HG03139 (cell line): ENCODE measurements at regions not wholly inside any gene's neighbourhood (a gene's known extent, or its start where the extent isn't known, plus 50 kb on each side); places are given as distances from the start of the nearest gene placed in this dataset.

Source experiments
- ATAC-seq: cut with Tn5 transposase; IDR thresholded peaks from one replicate; pipeline ENCODE4 v1.9.1; 2021; ENCODE audit not compliant: unreplicated experiment

DNA sequence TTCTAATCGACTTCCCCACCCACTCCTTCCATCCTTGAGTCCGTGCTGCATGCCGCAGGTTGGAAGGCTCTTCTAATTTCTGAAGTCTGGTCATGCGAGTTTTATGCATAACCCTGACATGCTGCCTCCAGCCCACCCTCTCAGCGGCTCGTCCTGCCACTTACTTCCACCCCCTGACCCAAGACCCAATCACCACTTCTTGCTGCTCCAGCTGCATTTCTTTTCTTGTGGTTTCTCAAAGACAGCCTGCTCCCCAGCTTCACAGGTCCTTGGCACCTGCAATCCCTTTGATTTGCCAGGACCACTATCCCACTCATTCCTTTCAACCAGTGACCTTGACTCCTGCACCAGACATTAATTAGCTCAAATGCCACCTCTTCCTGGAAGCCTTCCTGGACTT, 486.7 kb downstream of the VRK1 start:
- no peak for ATAC-seq

DNA sequence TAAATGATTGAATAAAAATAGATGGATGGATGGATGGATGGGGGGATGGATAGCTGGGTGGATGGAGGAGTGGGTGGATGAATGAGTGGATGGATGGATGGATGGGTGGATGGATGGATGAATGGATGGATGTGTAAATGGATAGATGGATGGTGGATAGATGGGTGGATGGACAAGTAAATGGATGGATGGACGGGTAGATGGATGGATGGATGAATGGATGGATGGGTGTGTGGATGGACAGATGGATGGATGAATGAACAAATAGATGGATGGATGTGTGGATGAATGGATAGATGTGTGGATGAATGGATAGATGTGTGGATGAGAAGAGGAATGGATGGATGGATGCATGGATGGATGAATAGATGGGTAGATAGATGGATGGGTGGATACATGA, 490.8 kb downstream of the VRK1 start:
- no peak for ATAC-seq

- ATAC-seq, result no peak
These were observed 492.9 kb downstream of the VRK1 start for GRCh38 chr14:97290065-97290464.

- ATAC-seq, result no peak
These were observed 493.8 kb downstream of the VRK1 start for GRCh38 chr14:97290977-97291376.

- no peak for ATAC-seq
These were observed 496.5 kb downstream of the VRK1 start for GRCh38 chr14:97293659-97294058.

DNA sequence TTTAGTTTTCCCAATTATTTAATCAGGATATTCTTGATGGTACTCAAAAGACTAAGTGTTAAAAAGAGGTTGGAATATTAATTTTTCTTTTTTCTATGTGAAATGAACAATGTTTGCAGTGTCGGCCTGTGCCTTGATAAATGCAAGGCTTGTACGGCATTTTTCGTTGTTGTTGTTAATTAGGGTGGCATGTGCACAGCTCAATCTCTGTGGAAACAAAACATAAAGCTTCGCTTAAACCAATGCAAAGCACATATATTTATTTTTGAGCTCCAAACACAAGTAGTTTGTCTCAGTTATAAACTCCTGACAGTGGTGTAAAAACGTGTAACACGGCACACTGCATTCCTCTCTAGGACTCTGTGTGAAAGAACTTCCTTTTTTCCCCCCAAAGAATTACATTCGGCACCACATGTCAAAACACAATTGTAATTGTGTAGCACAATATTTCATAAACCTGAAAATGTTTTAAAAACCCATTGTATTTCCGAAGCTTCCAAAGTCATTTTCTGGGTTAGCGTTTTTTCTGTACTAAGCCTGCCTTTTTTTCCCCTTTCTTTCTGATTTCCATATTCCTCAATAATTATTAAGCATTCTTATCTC, 498.0 kb downstream of the VRK1 start:
- no peak for ATAC-seq

DNA sequence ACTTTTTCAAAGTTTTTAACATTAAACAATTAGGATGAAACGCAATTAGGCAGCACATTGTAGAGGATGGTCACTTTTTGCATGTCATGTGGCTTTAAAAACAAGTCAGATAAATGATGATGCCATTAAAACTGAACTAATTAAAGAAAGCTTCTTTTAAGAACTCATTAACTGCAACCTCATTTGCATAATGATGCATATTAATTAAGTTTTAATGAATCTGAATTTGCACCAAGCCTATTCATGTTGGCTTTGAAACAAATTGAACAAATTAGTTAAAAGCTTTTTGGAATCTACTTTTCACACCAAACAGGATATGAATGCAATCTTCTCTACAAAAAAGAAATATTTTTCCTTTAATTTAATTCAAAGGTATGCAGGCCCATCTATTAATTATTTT, 499.0 kb downstream of the VRK1 start:
- no peak for ATAC-seq

GRCh38 chr14:97297100-97297499, 499.9 kb downstream of the VRK1 start:
- no peak for ATAC-seq

DNA sequence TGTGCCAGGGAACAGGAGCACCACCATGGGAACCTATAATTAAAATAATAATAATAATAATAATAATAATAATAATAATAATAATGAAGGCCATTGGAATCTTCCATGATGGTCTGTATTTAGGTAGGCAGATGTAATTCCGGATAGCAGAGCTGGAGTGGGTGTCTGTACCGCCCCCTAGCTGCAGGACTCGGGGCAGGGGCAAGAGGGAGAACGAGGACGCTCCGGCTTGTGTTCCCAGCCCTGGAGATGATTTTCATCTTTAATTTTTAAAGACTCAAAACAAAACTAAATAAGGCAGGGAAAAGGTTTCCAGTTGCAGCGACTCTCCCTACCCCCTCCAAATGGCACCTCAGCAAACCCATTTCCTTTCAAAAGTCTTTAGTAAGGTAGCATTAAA, 501.1 kb downstream of the VRK1 start:
- no peak for ATAC-seq

DNA sequence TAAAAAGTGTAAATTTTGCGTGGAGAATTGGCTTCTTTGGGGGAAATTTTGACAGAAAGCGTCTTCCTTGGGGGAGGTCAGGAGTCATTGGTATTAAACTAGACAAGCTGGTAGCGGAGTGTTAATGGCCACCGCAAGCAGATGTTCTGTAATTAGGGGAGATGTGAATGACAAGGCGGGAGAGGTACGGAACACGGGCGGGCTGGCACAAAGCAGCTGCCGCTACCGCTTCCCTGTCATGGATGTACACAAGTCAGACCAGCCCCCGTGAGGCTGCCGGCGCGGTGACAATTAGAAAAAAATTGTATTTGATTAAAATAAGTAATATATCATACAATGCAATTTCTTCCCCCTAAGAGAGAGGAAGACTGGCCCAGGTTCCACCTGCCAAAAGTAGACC, 501.6 kb downstream of the VRK1 start:
- no peak for ATAC-seq

DNA sequence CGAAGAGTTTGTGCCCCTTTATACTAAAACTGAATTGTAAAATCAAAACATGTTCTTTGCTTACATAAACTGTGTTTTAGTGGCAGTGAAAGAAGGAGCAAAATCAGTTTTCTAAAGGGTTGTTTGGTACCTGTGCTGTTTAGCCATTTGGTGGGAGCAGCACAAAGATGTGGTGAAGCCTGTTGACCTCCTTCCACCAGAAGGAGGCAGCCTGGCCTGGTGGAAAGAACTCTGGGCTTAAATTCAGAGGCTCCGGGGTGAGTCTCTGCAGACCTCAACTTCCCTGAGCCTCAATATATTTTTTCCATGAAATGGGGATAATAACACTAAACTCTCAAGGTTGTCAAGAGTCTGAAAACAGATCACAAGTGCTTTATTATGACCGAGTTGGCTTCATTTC, 502.5 kb downstream of the VRK1 start:
- no peak for ATAC-seq

- ATAC-seq, result no peak
These were observed 504.9 kb downstream of the VRK1 start for GRCh38 chr14:97301931-97302559.

- no peak for ATAC-seq
These were observed 509.1 kb downstream of the VRK1 start for GRCh38 chr14:97306133-97306759.

GRCh38 chr14:97306760-97307246, 509.6 kb downstream of the VRK1 start:
- no peak for ATAC-seq

DNA sequence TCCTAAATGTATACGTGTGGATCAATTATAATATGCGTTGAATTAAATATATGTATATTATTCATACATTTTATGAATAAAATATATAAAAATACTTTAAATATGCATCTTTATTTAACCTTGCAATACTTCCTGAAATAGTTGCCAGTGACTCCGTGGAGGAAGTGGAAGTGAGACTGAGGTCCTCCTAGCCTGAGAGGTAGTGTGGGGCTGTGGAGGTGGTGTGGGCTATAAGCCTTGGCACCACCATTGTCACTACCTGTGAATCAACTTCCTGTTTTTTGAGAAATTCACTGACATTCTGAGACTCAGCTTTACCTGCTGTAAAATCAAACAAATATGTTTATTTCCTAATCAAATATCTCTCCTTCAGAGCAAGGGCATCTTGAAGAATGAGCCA, 514.2 kb downstream of the VRK1 start:
- no peak for ATAC-seq

- no peak for ATAC-seq
These were observed 515.7 kb downstream of the VRK1 start for GRCh38 chr14:97312910-97313309.

DNA sequence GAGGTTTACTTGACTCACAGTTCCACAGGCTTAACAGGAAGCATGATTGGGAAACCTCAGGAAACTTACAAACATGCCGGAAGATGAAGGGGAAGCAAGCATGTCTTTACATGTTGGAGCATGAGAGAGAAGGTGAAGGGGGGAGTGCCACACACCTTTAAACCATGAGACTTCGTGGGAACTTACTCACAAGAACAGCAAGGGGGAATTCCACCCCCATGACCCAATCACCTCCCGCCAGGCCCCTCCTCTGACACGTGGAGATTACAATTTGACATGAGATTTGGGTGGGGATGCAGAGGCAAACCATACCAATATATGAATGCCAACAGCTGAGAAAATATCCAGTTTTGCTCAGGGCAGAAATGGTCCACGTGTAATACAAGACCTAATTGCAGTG, 518.6 kb downstream of the VRK1 start:
- no peak for ATAC-seq

DNA sequence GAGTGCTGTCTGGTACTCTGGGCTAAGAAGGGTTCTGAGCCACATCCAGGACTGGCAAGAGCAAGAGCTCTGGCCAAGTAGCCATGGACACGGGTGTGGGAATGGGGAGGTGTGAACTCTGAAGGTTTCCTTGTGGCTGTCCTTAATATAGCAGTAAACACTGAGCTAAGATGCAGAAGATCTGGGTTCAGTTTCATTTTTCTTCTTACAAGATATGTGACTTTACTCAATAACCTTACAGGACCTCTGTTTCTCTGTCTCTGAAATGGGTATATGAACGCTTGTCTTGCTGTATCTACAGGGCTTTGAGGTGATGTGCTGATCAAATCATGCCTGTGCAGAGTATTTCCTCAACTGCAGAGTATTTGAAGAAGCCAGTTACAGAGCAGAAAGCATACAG, 521.2 kb downstream of the VRK1 start:
- ATAC-seq, result no peak

DNA sequence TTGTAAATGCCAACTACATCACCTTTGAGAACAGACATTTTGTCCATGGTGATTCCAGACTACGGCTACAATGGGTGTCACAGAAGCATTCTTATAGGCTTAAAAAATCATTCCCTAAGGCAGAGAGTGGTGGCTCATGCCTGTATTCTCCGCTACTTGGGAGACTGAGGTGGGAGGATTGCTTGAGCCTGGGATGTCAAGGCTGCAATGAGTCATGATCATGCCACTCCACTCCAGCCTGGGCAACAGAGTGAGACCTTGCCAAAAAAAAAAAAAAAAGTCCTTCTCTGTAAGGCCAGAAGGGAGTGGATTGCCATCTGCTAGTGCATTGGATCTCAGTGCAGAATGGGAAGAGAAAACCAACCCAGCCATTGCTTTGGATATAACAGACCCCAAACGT, 522.5 kb downstream of the VRK1 start:
- no peak for ATAC-seq

DNA sequence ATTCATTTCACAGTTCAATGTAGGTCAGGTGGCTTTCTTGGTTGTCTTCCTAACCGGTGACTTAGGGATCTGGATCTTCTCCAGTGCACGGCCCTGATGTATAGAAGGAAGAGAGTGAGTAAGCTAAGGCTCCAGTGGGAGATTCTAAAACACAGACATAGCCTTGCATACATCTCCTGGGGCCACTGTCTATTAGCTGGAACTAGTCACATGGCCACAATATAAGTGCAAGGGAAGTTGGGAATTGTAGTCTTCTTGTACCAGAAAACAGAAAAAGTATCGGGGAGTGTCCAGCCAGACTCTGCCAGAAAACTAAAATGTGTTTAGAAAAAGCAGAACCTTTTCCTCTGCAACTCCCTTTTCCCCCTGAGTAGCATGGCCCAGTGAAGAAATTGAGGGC, 531.6 kb downstream of the VRK1 start:
- ATAC-seq, result no peak

- ATAC-seq, result no peak
These were observed 532.5 kb downstream of the VRK1 start for GRCh38 chr14:97329701-97330100.

DNA sequence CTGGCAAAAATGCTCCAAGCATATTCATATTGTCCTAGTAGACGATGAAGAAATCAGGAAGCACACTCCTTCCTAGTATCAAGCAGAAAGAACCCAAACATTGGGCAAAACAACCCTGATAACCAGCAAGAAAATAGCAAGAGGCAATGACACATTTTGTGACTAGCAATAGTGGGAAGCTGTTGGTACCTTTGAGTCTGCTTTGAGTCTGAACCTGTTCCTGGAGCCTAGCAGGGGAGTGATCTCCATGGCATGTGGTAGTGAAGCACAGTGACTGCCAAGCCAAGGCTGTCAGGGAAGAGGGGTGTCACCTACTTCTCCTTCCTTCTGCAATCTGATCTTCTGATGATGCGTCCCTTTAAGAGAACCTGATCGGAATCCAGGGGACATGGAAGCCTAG, 533.9 kb downstream of the VRK1 start:
- ATAC-seq, result no peak

DNA sequence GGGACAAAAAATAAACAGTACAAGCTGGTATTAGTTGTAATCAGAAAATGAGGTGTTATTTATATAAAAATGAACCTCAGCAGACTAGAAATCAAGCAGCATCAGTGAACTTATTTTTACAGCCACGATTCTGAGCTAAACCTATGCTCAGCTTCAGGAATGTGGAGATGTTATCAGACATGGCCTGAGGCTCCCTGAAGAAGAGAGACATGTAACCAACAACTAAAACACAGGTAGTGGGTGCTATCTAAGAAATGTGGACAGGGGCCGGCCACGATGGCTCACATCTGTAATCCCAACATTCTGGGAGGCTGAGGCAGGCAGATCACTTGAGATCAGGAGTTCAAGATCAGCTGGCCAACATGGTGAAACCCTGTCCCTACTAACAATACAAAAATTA, 534.3 kb downstream of the VRK1 start:
- ATAC-seq, result no peak
